ENCODE measurements at regions not wholly inside any gene's neighbourhood (a gene's known extent, or its start where the extent isn't known, plus 50 kb on each side); places are given as distances from the start of the nearest gene placed in this dataset.

DNA sequence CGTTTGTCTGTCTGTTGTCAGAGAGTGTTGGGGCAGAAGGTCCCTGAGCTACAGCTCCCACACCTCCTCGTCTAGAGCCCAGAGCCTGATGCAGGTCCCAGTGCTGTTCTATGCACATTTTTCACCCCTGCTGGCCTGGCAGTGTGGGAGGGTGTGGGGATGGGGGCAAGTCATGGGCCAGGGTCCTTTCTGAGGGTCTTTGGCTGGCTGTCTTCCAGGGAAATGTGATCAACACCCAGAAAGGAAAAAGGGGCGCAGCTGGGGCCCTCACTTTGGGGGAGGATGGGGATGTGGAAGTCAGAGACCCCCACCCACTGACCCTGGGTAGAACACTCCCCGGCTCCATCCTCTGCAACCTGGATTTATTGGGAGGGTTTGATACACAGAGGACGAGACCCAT, 50.0 kb upstream of the ZNF716 start:
- no peaks in the 10 kb centered on the region for H3K36me3 Mint-ChIP-seq (ENCODE audit: low read depth, unreplicated experiment)
- H3K27me3 ChIP-seq (ENCODE audit: insufficient read depth, low read length), result no peaks in the 10 kb centered on the region
- no peak overlapping the region for H2AFZ ChIP-seq (ENCODE audit: low read depth, low read length)
- H3K27me3 Mint-ChIP-seq (ENCODE audit: low read depth, unreplicated experiment), result no peaks in the 10 kb centered on the region
- no peaks in the 10 kb centered on the region for H3K4me1 Mint-ChIP-seq (ENCODE audit: low read depth, unreplicated experiment)
- no peak for TF ChIP-seq EZH2 (IDR thresholded peaks at IDR 0.05; ENCODE audit: insufficient read depth, low read length)
- TF ChIP-seq, protein P1, sequence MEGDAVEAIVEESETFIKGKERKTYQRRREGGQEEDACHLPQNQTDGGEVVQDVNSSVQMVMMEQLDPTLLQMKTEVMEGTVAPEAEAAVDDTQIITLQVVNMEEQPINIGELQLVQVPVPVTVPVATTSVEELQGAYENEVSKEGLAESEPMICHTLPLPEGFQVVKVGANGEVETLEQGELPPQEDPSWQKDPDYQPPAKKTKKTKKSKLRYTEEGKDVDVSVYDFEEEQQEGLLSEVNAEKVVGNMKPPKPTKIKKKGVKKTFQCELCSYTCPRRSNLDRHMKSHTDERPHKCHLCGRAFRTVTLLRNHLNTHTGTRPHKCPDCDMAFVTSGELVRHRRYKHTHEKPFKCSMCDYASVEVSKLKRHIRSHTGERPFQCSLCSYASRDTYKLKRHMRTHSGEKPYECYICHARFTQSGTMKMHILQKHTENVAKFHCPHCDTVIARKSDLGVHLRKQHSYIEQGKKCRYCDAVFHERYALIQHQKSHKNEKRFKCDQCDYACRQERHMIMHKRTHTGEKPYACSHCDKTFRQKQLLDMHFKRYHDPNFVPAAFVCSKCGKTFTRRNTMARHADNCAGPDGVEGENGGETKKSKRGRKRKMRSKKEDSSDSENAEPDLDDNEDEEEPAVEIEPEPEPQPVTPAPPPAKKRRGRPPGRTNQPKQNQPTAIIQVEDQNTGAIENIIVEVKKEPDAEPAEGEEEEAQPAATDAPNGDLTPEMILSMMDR (IDR thresholded peaks at IDR 0.05; ENCODE audit: insufficient read depth, low read depth, low read length), result no peak
- no peaks in the 10 kb centered on the region for H3K79me2 ChIP-seq (ENCODE audit: insufficient read depth, low read length)
- no peak overlapping the region for H3K4me3 Mint-ChIP-seq (ENCODE audit: unreplicated experiment)
- DNase-seq (ENCODE audit: low read depth), result no peak
- H3K27ac ChIP-seq (ENCODE audit: low read depth, low read length), result no peak overlapping the region
- H3K4me1 ChIP-seq (ENCODE audit: insufficient read depth, low read length), result no peaks in the 10 kb centered on the region
- no peak overlapping the region for H3K4me3 ChIP-seq (ENCODE audit: insufficient read depth, low read depth, low read length)
- no peak for FAIRE-seq
- no peak overlapping the region for H3K9ac ChIP-seq (ENCODE audit: low read length)
- H3K36me3 ChIP-seq (ENCODE audit: insufficient read depth, low read length), result no peaks in the 10 kb centered on the region
- no peak overlapping the region for H3K27ac Mint-ChIP-seq (ENCODE audit: unreplicated experiment)
- H4K20me1 ChIP-seq (ENCODE audit: insufficient read depth, low read length), result no peaks in the 10 kb centered on the region
- peaks cover 18% of the 10 kb centered on the region for H3K9me3 Mint-ChIP-seq (ENCODE audit: unreplicated experiment)
- no peaks in the 10 kb centered on the region for H3K9me3 ChIP-seq (ENCODE audit: insufficient read depth, low read depth, low read length)
- no peak overlapping the region for H3K4me2 ChIP-seq (ENCODE audit: low read length)
